IMR-90 (cell line): ENCODE measurements at regions not wholly inside any gene's neighbourhood (a gene's known extent, or its start where the extent isn't known, plus 50 kb on each side); places are given as distances from the start of the nearest gene placed in this dataset.

Source experiments
- ATAC-seq: fragments of 200-7000 bp; cut with Tn5 transposase; 2 replicates; pipeline ENCODE4 v1.9.1; 2020; ENCODE audit warnings: low read depth, mild to moderate bottlenecking, moderate library complexity
- BruUV-seq: library from RNA; stranded (reverse); fragments of 400-500 nt; replicated peaks from 2 replicates; lab custom pipeline; 2021; lab: Mats Ljungman, UMichigan
- CTCF ChIA-PET: fragments of 300-600 bp; formaldehyde crosslinking; extraction: SDS; loops from one replicate; lab custom pipeline; 2021; ENCODE audit warnings: antibody characterized with exemption; lab: Yijun Ruan, JAX
- POLR2A ChIA-PET: fragments of 300-600 bp; sonication (Branson Sonifier 250); formaldehyde crosslinking; loops from one replicate; lab custom pipeline; 2022; ENCODE audit warnings: antibody characterized with exemption; ENCODE audit not compliant: unreplicated experiment; lab: Charles Lee
- DNase-seq: peaks from one replicate; pipeline ENCODE4 v3.0.0; 2013
- H2AFZ ChIP-seq: replicated peaks from 2 replicates; pipeline ENCODE3; 2013; ENCODE audit warnings: low read length, mild to moderate bottlenecking; ENCODE audit not compliant: poor library complexity
- H2AK5ac ChIP-seq: 2 replicates; pipeline ENCODE4 v1.6.1; 2013; ENCODE audit warnings: low read depth, low read length, inconsistent platforms
- H2AK9ac ChIP-seq: replicated peaks from 2 replicates; pipeline ENCODE3; 2013; ENCODE audit warnings: mild to moderate bottlenecking, low read depth, low read length, moderate library complexity; ENCODE audit not compliant: poor library complexity
- H2BK120ac ChIP-seq: 2 replicates; pipeline ENCODE4 v1.6.1; 2013; ENCODE audit warnings: low read depth, low read length, inconsistent platforms
- H2BK15ac ChIP-seq: 3 replicates; pipeline ENCODE4 v1.6.1; 2013; ENCODE audit warnings: low read depth, low read length, inconsistent platforms
- H2BK20ac ChIP-seq: 2 replicates; pipeline ENCODE4 v1.6.1; 2013; ENCODE audit warnings: low read depth, mild to moderate bottlenecking, inconsistent platforms, low read length, moderate library complexity
- H2BK5ac ChIP-seq: 2 replicates; pipeline ENCODE4 v1.6.1; 2013; ENCODE audit warnings: mild to moderate bottlenecking, low read depth, low read length, inconsistent platforms; ENCODE audit not compliant: poor library complexity, severe bottlenecking
- H3K14ac ChIP-seq: replicated peaks from 2 replicates; pipeline ENCODE4 v1.6.1; 2013; ENCODE audit warnings: low read depth, low read length, inconsistent platforms
- H3K18ac ChIP-seq: 2 replicates; pipeline ENCODE4 v1.6.1; 2013; ENCODE audit warnings: low read depth, low read length, control low read depth
- H3K23ac ChIP-seq: 2 replicates; pipeline ENCODE4 v1.6.1; 2013; ENCODE audit warnings: low read depth, low read length, inconsistent platforms
- H3K27ac ChIP-seq: 2 replicates; pipeline ENCODE4 v1.5.1; 2013; ENCODE audit warnings: mild to moderate bottlenecking, control low read depth, low read length; ENCODE audit not compliant: insufficient read depth
- H3K27me3 ChIP-seq: 2 replicates; pipeline ENCODE4 v1.6.1; 2013; ENCODE audit warnings: low read length; ENCODE audit not compliant: control insufficient read depth, insufficient read depth
- H3K36me3 ChIP-seq: 2 replicates; pipeline ENCODE4 v1.6.1; 2013; ENCODE audit warnings: low read length, mixed read lengths; ENCODE audit not compliant: control insufficient read depth, insufficient read depth
- H3K4ac ChIP-seq: 2 replicates; pipeline ENCODE4 v1.6.1; 2013; ENCODE audit warnings: low read depth, low read length, inconsistent platforms
- H3K4me1 ChIP-seq: 2 replicates; pipeline ENCODE4 v1.6.1; 2013; ENCODE audit warnings: low read length, mixed read lengths; ENCODE audit not compliant: control insufficient read depth, insufficient read depth
- H3K4me2 ChIP-seq: 2 replicates; pipeline ENCODE4 v1.6.1; 2013; ENCODE audit warnings: low read depth, mild to moderate bottlenecking, control low read depth, low read length, moderate library complexity
- H3K4me3 ChIP-seq: 2 replicates; pipeline ENCODE4 v1.5.1; 2013; ENCODE audit warnings: low read depth, mild to moderate bottlenecking, control low read depth, low read length, moderate library complexity; ENCODE audit not compliant: insufficient read depth
- H3K56ac ChIP-seq: 2 replicates; pipeline ENCODE4 v1.6.1; 2013; ENCODE audit warnings: low read length, inconsistent platforms; ENCODE audit not compliant: insufficient read depth; ENCODE audit errors: extremely low read depth
- H3K79me1 ChIP-seq, 2 experiments: 2 replicates each; pipeline ENCODE4 v1.6.1; 2013; ENCODE audit warnings: low read length in 2 of 2, inconsistent platforms in 1 of 2, low read depth in 1 of 2
- H3K9ac ChIP-seq: 2 replicates; pipeline ENCODE4 v1.6.1; 2013; ENCODE audit warnings: low read depth, low read length, control low read depth
- H3K9me1 ChIP-seq: 2 replicates; pipeline ENCODE4 v1.6.1; 2013; ENCODE audit warnings: low read length, inconsistent platforms; ENCODE audit not compliant: insufficient read depth
- H3K9me3 ChIP-seq: 2 replicates; pipeline ENCODE4 v1.6.1; 2013; ENCODE audit warnings: low read length; ENCODE audit not compliant: control insufficient read depth, insufficient read depth
- H4K20me1 ChIP-seq: 2 replicates; pipeline ENCODE4 v1.6.1; 2013; ENCODE audit warnings: low read length, inconsistent platforms; ENCODE audit not compliant: insufficient read depth
- H4K5ac ChIP-seq: 2 replicates; pipeline ENCODE4 v1.6.1; 2013; ENCODE audit warnings: mild to moderate bottlenecking, low read depth, low read length, control low read depth
- H4K8ac ChIP-seq, 2 experiments: 2 replicates each; pipeline ENCODE4 v1.6.1; 2013; ENCODE audit warnings: low read depth in 2 of 2, low read length in 2 of 2, control low read depth in 1 of 2, inconsistent platforms in 1 of 2
- H4K91ac ChIP-seq: 2 replicates; pipeline ENCODE4 v1.6.1; 2013; ENCODE audit warnings: low read depth, low read length, inconsistent platforms; ENCODE audit not compliant: insufficient read depth
- FOS ChIP-seq: fragments of 150-350 bp; IDR thresholded peaks from 2 replicates; pipeline ENCODE4 v1.6.1; 2016; ENCODE audit warnings: low read depth, low read length
- MAFK ChIP-seq: IDR thresholded peaks from 2 replicates; pipeline ENCODE4 v1.6.1; 2012; ENCODE audit warnings: low read depth, low read length, improper control_type of control experiment
- POLR2A ChIP-seq: IDR thresholded peaks from 2 replicates; pipeline ENCODE4 v1.6.1; 2012; ENCODE audit warnings: mild to moderate bottlenecking, low read depth, low read length
- RAD21 ChIP-seq: IDR thresholded peaks from 2 replicates; pipeline ENCODE4 v1.6.1; 2012; ENCODE audit warnings: low read length, improper control_type of control experiment
- RCOR1 ChIP-seq: IDR thresholded peaks from 2 replicates; pipeline ENCODE4 v1.6.1; 2012; ENCODE audit warnings: mild to moderate bottlenecking, low read length, improper control_type of control experiment; ENCODE audit not compliant: insufficient replicate concordance
- SMC3 ChIP-seq: fragments of 150-350 bp; IDR thresholded peaks from 2 replicates; pipeline ENCODE4 v1.6.1; 2016; ENCODE audit warnings: low read depth, mild to moderate bottlenecking, antibody characterized with exemption, low read length, moderate library complexity
- USF2 ChIP-seq: fragments of 150-350 bp; IDR thresholded peaks from 2 replicates; pipeline ENCODE4 v1.6.1; 2017; ENCODE audit warnings: mild to moderate bottlenecking, antibody characterized with exemption, low read length, low read depth
- WGBS, 2 experiments: methylation state at CpG; one replicate each; pipeline versions ENCODE4 v1.1.5 to v1.1.7; 2013; ENCODE audit warnings: missing lambda C conversion rate in 2 of 2; ENCODE audit not compliant: insufficient read length in 1 of 2; ENCODE audit errors: extremely low coverage in 2 of 2; 5-methylcytosine and 5-hydroxymethylcytosine counted together
- dilution Hi-C: fragments of 300-500 bp; cut with HindIII; formaldehyde crosslinking; loops from one replicate; pipeline ENCODE4 v1.14.3; 2018; ENCODE audit warnings: low sequenced_read_pairs; ENCODE audit not compliant: unreplicated experiment
- in situ Hi-C: fragments of 300-500 bp; cut with MboI; formaldehyde crosslinking; loops from 3 replicates; pipeline ENCODE4 v1.14.3; 2019; ENCODE audit warnings: low sequenced_read_pairs, inconsistent platforms, mixed read lengths
- intact Hi-C: fragments of 100-400 bp; cut with micrococcal nuclease; formaldehyde crosslinking; loops from 2 replicates; pipeline ENCODE4 v1.10.0; 2022
- TF ChIP-seq, protein P1 (sequence below): fragments of 150-350 bp; IDR thresholded peaks from 2 replicates; pipeline ENCODE4 v1.6.1; 2016; ENCODE audit warnings: low read depth, mild to moderate bottlenecking, low read length, moderate library complexity, borderline replicate concordance
- TF ChIP-seq, protein P2 (sequence below): conservative IDR thresholded peaks from 2 replicates; pipeline ENCODE4 v1.5.1; 2012; ENCODE audit warnings: mild to moderate bottlenecking, low read depth, low read length, improper control_type of control experiment

GRCh38 chr4:175947117-175947722 is 118.4 kb upstream of the WDR17 start:
- Histone ChIP-seq H3K9me1 (no peaks in the 10 kb centered on the region), H2AK9ac (no peak overlapping the region), H3K4ac (no peak overlapping the region), H3K36me3 (no peaks in the 10 kb centered on the region), H3K4me2 (no peak overlapping the region), H2BK5ac (no peak overlapping the region), H3K9ac (no peak overlapping the region), H4K5ac (no peak overlapping the region), H3K27me3 (no peaks in the 10 kb centered on the region), H3K23ac (no peak overlapping the region), H3K9me3 (no peaks in the 10 kb centered on the region), H2AFZ (no peak overlapping the region), H4K91ac (no peak overlapping the region), H2BK120ac (no peak overlapping the region), H3K14ac (no peak overlapping the region), H2BK15ac (no peak overlapping the region), H3K79me1 (no peaks in the 10 kb centered on the region), H3K4me1 (no peaks in the 10 kb centered on the region), H4K8ac (no peak overlapping the region), H3K56ac (no peak overlapping the region), H2AK5ac (no peak overlapping the region), H4K20me1 (no peaks in the 10 kb centered on the region), H3K27ac (no peak overlapping the region), H3K4me3 (no peak overlapping the region), H3K18ac (no peak overlapping the region), H2BK20ac (no peak overlapping the region)
- in situ Hi-C loops = loop anchor here (5.0 kb wide), 1 partner anchor 390 kb away; no protein-coding TSS in a partner anchor
- CTCF ChIA-PET = no interaction called here
- dilution Hi-C loops = no loop called here
- POLR2A ChIA-PET = no interaction called here
- DNase-seq = peak; percentile 43
- TF ChIP-seq RAD21 = peak; percentile 48
- TF ChIP-seq USF2 = no peak
- no peak for TF ChIP-seq FOS
- TF ChIP-seq POLR2A = no peak
- TF ChIP-seq, protein P1, sequence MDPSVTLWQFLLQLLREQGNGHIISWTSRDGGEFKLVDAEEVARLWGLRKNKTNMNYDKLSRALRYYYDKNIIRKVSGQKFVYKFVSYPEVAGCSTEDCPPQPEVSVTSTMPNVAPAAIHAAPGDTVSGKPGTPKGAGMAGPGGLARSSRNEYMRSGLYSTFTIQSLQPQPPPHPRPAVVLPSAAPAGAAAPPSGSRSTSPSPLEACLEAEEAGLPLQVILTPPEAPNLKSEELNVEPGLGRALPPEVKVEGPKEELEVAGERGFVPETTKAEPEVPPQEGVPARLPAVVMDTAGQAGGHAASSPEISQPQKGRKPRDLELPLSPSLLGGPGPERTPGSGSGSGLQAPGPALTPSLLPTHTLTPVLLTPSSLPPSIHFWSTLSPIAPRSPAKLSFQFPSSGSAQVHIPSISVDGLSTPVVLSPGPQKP = no peak
- TF ChIP-seq SMC3 = peak; percentile 56
- no peak for TF ChIP-seq RCOR1
- no peak for TF ChIP-seq MAFK
- TF ChIP-seq, protein P2, sequence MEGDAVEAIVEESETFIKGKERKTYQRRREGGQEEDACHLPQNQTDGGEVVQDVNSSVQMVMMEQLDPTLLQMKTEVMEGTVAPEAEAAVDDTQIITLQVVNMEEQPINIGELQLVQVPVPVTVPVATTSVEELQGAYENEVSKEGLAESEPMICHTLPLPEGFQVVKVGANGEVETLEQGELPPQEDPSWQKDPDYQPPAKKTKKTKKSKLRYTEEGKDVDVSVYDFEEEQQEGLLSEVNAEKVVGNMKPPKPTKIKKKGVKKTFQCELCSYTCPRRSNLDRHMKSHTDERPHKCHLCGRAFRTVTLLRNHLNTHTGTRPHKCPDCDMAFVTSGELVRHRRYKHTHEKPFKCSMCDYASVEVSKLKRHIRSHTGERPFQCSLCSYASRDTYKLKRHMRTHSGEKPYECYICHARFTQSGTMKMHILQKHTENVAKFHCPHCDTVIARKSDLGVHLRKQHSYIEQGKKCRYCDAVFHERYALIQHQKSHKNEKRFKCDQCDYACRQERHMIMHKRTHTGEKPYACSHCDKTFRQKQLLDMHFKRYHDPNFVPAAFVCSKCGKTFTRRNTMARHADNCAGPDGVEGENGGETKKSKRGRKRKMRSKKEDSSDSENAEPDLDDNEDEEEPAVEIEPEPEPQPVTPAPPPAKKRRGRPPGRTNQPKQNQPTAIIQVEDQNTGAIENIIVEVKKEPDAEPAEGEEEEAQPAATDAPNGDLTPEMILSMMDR = peak; percentile 64
- intact Hi-C loops = loop anchor here (1.0 to 5.0 kb wide), 2 partner anchors 330 to 394 kb away; no protein-coding TSS in a partner anchor
- no TSS peak for BruUV-seq
- no peak for ATAC-seq
- no CpG with 5 or more reads among the region's 4 CpGs for WGBS, 2 experiments
